K562 (cell line): ENCODE measurements at regions not wholly inside any gene's neighbourhood (a gene's known extent, or its start where the extent isn't known, plus 50 kb on each side); places are given as distances from the start of the nearest gene placed in this dataset.

ENCODE experiments used
- RBFOX2 ChIP-seq: fragments of 200-400 bp; formaldehyde crosslinking; IDR thresholded peaks from 2 replicates; pipeline ENCODE4 v1.6.1; 2017; ENCODE audit warnings: low read depth, mild to moderate bottlenecking, low read length, moderate library complexity
- RFX1 ChIP-seq: fragments of 450-650 bp; IDR thresholded peaks from 2 replicates; pipeline ENCODE4 v1.6.1; 2016; ENCODE audit warnings: mild to moderate bottlenecking, moderate library complexity
- ZBTB1 ChIP-seq: sonication (generic); formaldehyde crosslinking; IDR thresholded peaks from 2 replicates; pipeline ENCODE4 v1.8.1; 2023; ENCODE audit warnings: missing genetic modification reagents, low read depth, mild to moderate bottlenecking, borderline replicate concordance
- ZNF217 ChIP-seq: sonication (generic); formaldehyde crosslinking; IDR thresholded peaks from 2 replicates; pipeline ENCODE4 v1.8.0; 2022; ENCODE audit warnings: mild to moderate bottlenecking, missing genetic modification reagents
- ZNF780A ChIP-seq: fragments of 250-450 bp; sonication (Bioruptor Pico); IDR thresholded peaks from 2 replicates; pipeline ENCODE4 v1.5.0; 2021; ENCODE audit warnings: mild to moderate bottlenecking
- TF ChIP-seq, protein P1 (sequence below): fragments of 450-650 bp; conservative IDR thresholded peaks from 2 replicates; pipeline ENCODE4 v1.6.1; 2016; ENCODE audit warnings: missing genetic modification characterization, low read depth, mild to moderate bottlenecking, control low read depth, missing compliant biosample characterization

DNA sequence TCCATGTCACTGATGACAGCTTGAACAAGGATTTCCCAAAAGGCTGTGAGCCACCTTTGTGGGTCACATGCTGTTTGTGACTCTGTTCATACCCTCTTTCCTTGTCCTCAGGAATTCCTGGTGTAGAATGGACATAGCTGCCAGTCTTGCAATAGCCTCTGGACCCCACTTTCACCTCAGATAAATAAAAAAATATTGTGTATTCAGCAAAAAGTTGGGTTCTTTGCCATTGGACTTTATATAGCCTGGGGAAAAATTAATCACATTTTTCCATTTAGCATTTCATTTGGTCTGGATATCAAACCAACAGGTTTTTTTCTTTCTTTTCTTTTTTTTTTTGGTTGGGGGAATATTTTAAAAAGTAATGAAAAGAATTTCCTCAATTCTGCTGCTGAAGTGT, 144.8 kb downstream of the PDCD6IP start:
- TF ChIP-seq ZBTB1 (CRISPR knock-in tag), result no peak
- TF ChIP-seq, protein P1, sequence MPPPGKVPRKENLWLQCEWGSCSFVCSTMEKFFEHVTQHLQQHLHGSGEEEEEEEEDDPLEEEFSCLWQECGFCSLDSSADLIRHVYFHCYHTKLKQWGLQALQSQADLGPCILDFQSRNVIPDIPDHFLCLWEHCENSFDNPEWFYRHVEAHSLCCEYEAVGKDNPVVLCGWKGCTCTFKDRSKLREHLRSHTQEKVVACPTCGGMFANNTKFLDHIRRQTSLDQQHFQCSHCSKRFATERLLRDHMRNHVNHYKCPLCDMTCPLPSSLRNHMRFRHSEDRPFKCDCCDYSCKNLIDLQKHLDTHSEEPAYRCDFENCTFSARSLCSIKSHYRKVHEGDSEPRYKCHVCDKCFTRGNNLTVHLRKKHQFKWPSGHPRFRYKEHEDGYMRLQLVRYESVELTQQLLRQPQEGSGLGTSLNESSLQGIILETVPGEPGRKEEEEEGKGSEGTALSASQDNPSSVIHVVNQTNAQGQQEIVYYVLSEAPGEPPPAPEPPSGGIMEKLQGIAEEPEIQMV (tag), result no peak
- no peak for TF ChIP-seq RFX1
- TF ChIP-seq ZNF217 (CRISPR knock-in tag), result no peak
- no peak for TF ChIP-seq ZNF780A (CRISPR knock-in tag)
- no peak for TF ChIP-seq RBFOX2
